HCT116 (cell line): ENCODE measurements at regions not wholly inside any gene's neighbourhood (a gene's known extent, or its start where the extent isn't known, plus 50 kb on each side); places are given as distances from the start of the nearest gene placed in this dataset.

Source experiments
- ATAC-seq: fragments of 200-7000 bp; cut with Tn5 transposase; 2 replicates; pipeline ENCODE4 v1.9.1; 2020; ENCODE audit warnings: mild to moderate bottlenecking, moderate library complexity
- BruUV-seq: library from RNA; stranded (reverse); fragments of 400-500 nt; replicated peaks from 2 replicates; lab custom pipeline; 2021; lab: Mats Ljungman, UMichigan
- CTCF ChIA-PET: fragments of 300-600 bp; sonication (Branson Sonifier 250); formaldehyde crosslinking; loops from one replicate; lab custom pipeline; 2021; ENCODE audit warnings: antibody characterized with exemption; lab: Charles Lee
- POLR2A ChIA-PET: fragments of 300-600, 350-600 bp; sonication (Branson Sonifier 250); formaldehyde crosslinking; loops from one replicate; lab custom pipeline; 2021; ENCODE audit warnings: antibody characterized with exemption; lab: Charles Lee
- RAD21 ChIA-PET, 2 experiments: fragments of 300-600 bp; sonication (Branson Sonifier 250); formaldehyde crosslinking; loops; one replicate each; lab custom pipeline; 2023; ENCODE audit warnings: low total read pairs in 2 of 2; ENCODE audit not compliant: uncharacterized antibody in 2 of 2, unreplicated experiment in 2 of 2, low non-redundant PET in 1 of 2; lab: Charles Lee
- DNase-seq: peaks from one replicate; pipeline ENCODE4 v3.0.0-alpha.2; 2010; ENCODE audit warnings: low read depth, low spot score
- H2AFZ ChIP-seq: fragments of 200-600 bp; shearing (Covaris generic), sonication (generic); 2 replicates; pipeline ENCODE4 v1.6.1; 2017; ENCODE audit warnings: low read depth, mixed run types, mixed read lengths, antibody characterized with exemption, low read length; ENCODE audit not compliant: poor library complexity, severe bottlenecking
- H3K27ac ChIP-seq: 2 replicates; pipeline ENCODE4 v1.5.1; 2012; ENCODE audit warnings: low read depth, low read length
- H3K27me3 ChIP-seq: fragments of 200-600 bp; sonication (generic); 2 replicates; pipeline ENCODE4 v1.6.1; 2016; ENCODE audit warnings: mixed run types, low read length, mixed read lengths; ENCODE audit not compliant: insufficient read depth
- H3K36me3 ChIP-seq, 2 experiments: fragments of 200-500 bp in 1 of 2; fragments of 200-600 bp in 1 of 2; sonication (Bioruptor generic) in 1 of 2; sonication (generic) in 1 of 2; 2 replicates each; pipeline versions ENCODE4 v1.5.1 to v1.6.1; 2014 to 2016; ENCODE audit warnings: low read length in 2 of 2, inconsistent platforms in 1 of 2, mixed read lengths in 1 of 2, mixed run types in 1 of 2; ENCODE audit not compliant: insufficient read depth in 2 of 2, control insufficient read depth in 1 of 2
- H3K4me1 ChIP-seq, 2 experiments: fragments of 200-600 bp in 1 of 2; sonication (generic) in 1 of 2; 2 replicates each; pipeline versions ENCODE4 v1.5.1 to v1.6.1; 2012 to 2017; ENCODE audit warnings: low read length in 2 of 2, inconsistent platforms in 1 of 2, mild to moderate bottlenecking in 1 of 2, mixed read lengths in 1 of 2, mixed run types in 1 of 2, moderate library complexity in 1 of 2; ENCODE audit not compliant: insufficient read depth in 2 of 2, control insufficient read depth in 1 of 2
- H3K4me2 ChIP-seq: fragments of 200-600 bp; sonication (generic); 2 replicates; pipeline ENCODE4 v1.6.1; 2017; ENCODE audit warnings: mixed run types, low read length, mixed read lengths
- H3K4me3 ChIP-seq, 2 experiments: fragments of 200-600 bp in 1 of 2; sonication (generic) in 1 of 2; replicated peaks in 1 of 2; 2 replicates each; pipeline ENCODE4 v1.5.1; 2011 to 2016; ENCODE audit warnings: low read length in 2 of 2, control low read depth in 1 of 2, low read depth in 1 of 2, mild to moderate bottlenecking in 1 of 2, mixed read lengths in 1 of 2, mixed run types in 1 of 2
- H3K79me2 ChIP-seq: fragments of 200-600 bp; sonication (generic); 2 replicates; pipeline ENCODE4 v1.6.1; 2017; ENCODE audit warnings: mild to moderate bottlenecking, mixed run types, low read length, moderate library complexity, mixed read lengths; ENCODE audit not compliant: insufficient read depth
- H3K9ac ChIP-seq: fragments of 200-600 bp; sonication (generic); 2 replicates; pipeline ENCODE4 v1.6.1; 2016; ENCODE audit warnings: low read length, mixed read lengths
- H3K9me2 ChIP-seq: fragments of 200-600 bp; sonication (generic), shearing (Covaris generic); 2 replicates; pipeline ENCODE4 v1.6.1; 2017; ENCODE audit warnings: mixed run types, mild to moderate bottlenecking, moderate library complexity; ENCODE audit not compliant: insufficient read depth
- H3K9me3 ChIP-seq, 2 experiments: fragments of 200-500 bp in 1 of 2; fragments of 200-600 bp in 1 of 2; sonication (Bioruptor generic) in 1 of 2; sonication (generic) in 1 of 2; 2 replicates each; pipeline ENCODE4 v1.6.1; 2014 to 2017; ENCODE audit warnings: low read length in 2 of 2, mixed read lengths in 2 of 2, inconsistent platforms in 1 of 2, low read depth in 1 of 2, mild to moderate bottlenecking in 1 of 2, mixed run types in 1 of 2, moderate library complexity in 1 of 2; ENCODE audit not compliant: control insufficient read depth in 1 of 2, insufficient read depth in 1 of 2
- H4K20me1 ChIP-seq: fragments of 200-600 bp; sonication (generic), shearing (Covaris generic); 2 replicates; pipeline ENCODE4 v1.6.1; 2017; ENCODE audit warnings: mixed run types, mild to moderate bottlenecking, moderate library complexity; ENCODE audit not compliant: insufficient read depth
- ATF3 ChIP-seq: IDR thresholded peaks from 2 replicates; pipeline ENCODE4 v1.6.1; 2012
- CBX3 ChIP-seq: IDR thresholded peaks from 2 replicates; pipeline ENCODE4 v1.6.1; 2012; ENCODE audit warnings: low read depth
- EGR1 ChIP-seq: IDR thresholded peaks from 2 replicates; pipeline ENCODE4 v1.6.1; 2012; ENCODE audit warnings: low read depth
- ELF1 ChIP-seq: IDR thresholded peaks from 2 replicates; pipeline ENCODE4 v1.6.1; 2012; ENCODE audit warnings: low read depth, borderline replicate concordance
- EZH2 ChIP-seq: fragments of 200-600 bp; sonication (generic); IDR thresholded peaks from 2 replicates; pipeline ENCODE4 v1.6.1; 2017; ENCODE audit warnings: antibody characterized with exemption, mixed run types
- EZH2phosphoT487 ChIP-seq: fragments of 200-600 bp; IDR thresholded peaks from 2 replicates; pipeline ENCODE4 v1.6.1; 2018; ENCODE audit warnings: antibody characterized with exemption, borderline replicate concordance
- FOSL1 ChIP-seq: IDR thresholded peaks from 2 replicates; pipeline ENCODE4 v1.6.1; 2012; ENCODE audit warnings: low read depth
- MAX ChIP-seq: IDR thresholded peaks from 2 replicates; pipeline ENCODE4 v1.6.1; 2012
- POLR2A ChIP-seq: IDR thresholded peaks from 2 replicates; pipeline ENCODE4 v1.7.0; 2011; ENCODE audit warnings: borderline replicate concordance; ENCODE audit not compliant: insufficient read depth, insufficient read length; ENCODE audit errors: extremely low read depth
- POLR2AphosphoS5 ChIP-seq: IDR thresholded peaks from 2 replicates; pipeline ENCODE4 v1.6.1; 2011; ENCODE audit warnings: mild to moderate bottlenecking, low read depth, low read length, moderate library complexity
- SIN3A ChIP-seq: IDR thresholded peaks from 2 replicates; pipeline ENCODE4 v1.6.1; 2012; ENCODE audit warnings: low read depth
- SP1 ChIP-seq: IDR thresholded peaks from 2 replicates; pipeline ENCODE4 v1.6.1; 2012; ENCODE audit warnings: low read depth
- SRF ChIP-seq: IDR thresholded peaks from 2 replicates; pipeline ENCODE4 v1.6.1; 2012; ENCODE audit warnings: low read depth
- YY1 ChIP-seq: IDR thresholded peaks from 2 replicates; pipeline ENCODE4 v1.6.1; 2011; ENCODE audit warnings: low read length, low read depth, moderate library complexity, mild to moderate bottlenecking; ENCODE audit not compliant: insufficient replicate concordance; ENCODE audit errors: extremely low read depth
- ZBTB33 ChIP-seq: IDR thresholded peaks from 2 replicates; pipeline ENCODE4 v1.6.1; 2011; ENCODE audit warnings: mild to moderate bottlenecking, low read length, moderate library complexity; ENCODE audit not compliant: insufficient replicate concordance; ENCODE audit errors: extremely low read depth
- ZFX ChIP-seq: fragments of 450-650 bp; IDR thresholded peaks from 2 replicates; pipeline ENCODE4 v1.6.1; 2017
- ZNF274 ChIP-seq: fragments of 200-500 bp; sonication (Bioruptor generic); IDR thresholded peaks from 2 replicates; pipeline ENCODE4 v1.6.1; 2014; ENCODE audit warnings: mild to moderate bottlenecking, low read depth, low read length, inconsistent platforms
- intact Hi-C: fragments of 100-400 bp; cut with micrococcal nuclease; formaldehyde crosslinking; loops from 2 replicates; pipeline ENCODE4 v1.10.0; 2022

- ATAC-seq (no peak), DNase-seq (no peak)
- ChIA-PET CTCF (no interaction called here), POLR2A (no interaction called here), RAD21 (no interaction called here)
- Histone ChIP-seq H3K27me3 (peaks cover 47% of the 10 kb centered on the region), H3K9me2 (no peaks in the 10 kb centered on the region), H4K20me1 (no peaks in the 10 kb centered on the region), H3K9me3 (no peaks in the 10 kb centered on the region), H3K9ac (no peak overlapping the region), H3K4me3 (no peak overlapping the region), H3K4me2 (no peak overlapping the region), H2AFZ (no peak overlapping the region), H3K36me3 (no peaks in the 10 kb centered on the region), H3K27ac (no peak overlapping the region), H3K4me1 (no peaks in the 10 kb centered on the region), H3K79me2 (no peaks in the 10 kb centered on the region)
- no peak for TF ChIP-seq ZFX
- TF ChIP-seq EZH2 = 0 out of 2 replicates have a peak, but pooled peaks have one; percentile 32
- TF ChIP-seq EZH2phosphoT487 = no peak
- no peak for TF ChIP-seq SP1
- no peak for TF ChIP-seq ZBTB33
- no peak for TF ChIP-seq ZNF274
- BruUV-seq = no TSS peak
- intact Hi-C loops = no loop called here
These were observed 387.2 kb downstream of the NPIPA8 start for GRCh38 chr16:17949141-17949981.

- DNase-seq (no peak), ATAC-seq (no peak)
- H3K4me3 ChIP-seq = no peak overlapping the region
- no peak overlapping the region for H2AFZ ChIP-seq
- CTCF ChIA-PET = interaction anchor here (1.0 kb wide), 1 partner anchor 26 kb away, joined by 4 read pairs; no protein-coding TSS in a partner anchor
- RAD21 ChIA-PET = no interaction called here
- H3K9me3 ChIP-seq = no peaks in the 10 kb centered on the region
- POLR2A ChIA-PET = no interaction called here
- no peaks in the 10 kb centered on the region for H3K36me3 ChIP-seq
- peaks cover 41% of the 10 kb centered on the region for H3K27me3 ChIP-seq
- BruUV-seq = no TSS peak
- no peak overlapping the region for H3K9ac ChIP-seq
- no peaks in the 10 kb centered on the region for H3K9me2 ChIP-seq
- H4K20me1 ChIP-seq = no peaks in the 10 kb centered on the region
- H3K4me1 ChIP-seq = no peaks in the 10 kb centered on the region
- H3K79me2 ChIP-seq = no peaks in the 10 kb centered on the region
- H3K27ac ChIP-seq = no peak overlapping the region
- intact Hi-C loops = no loop called here
- no peak overlapping the region for H3K4me2 ChIP-seq
- no peak for TF ChIP-seq MAX
- TF ChIP-seq ATF3 = no peak
- TF ChIP-seq ZNF274 = no peak
- no peak for TF ChIP-seq EGR1
- TF ChIP-seq SRF = no peak
- TF ChIP-seq SP1 = no peak
- TF ChIP-seq SIN3A = no peak
- no peak for TF ChIP-seq CBX3
- no peak for TF ChIP-seq ZFX
- no peak for TF ChIP-seq POLR2AphosphoS5
- TF ChIP-seq POLR2A = no peak
- no peak for TF ChIP-seq EZH2phosphoT487
- no peak for TF ChIP-seq FOSL1
- TF ChIP-seq ELF1 = no peak
- no peak for TF ChIP-seq YY1
These were observed 388.9 kb downstream of the NPIPA8 start for GRCh38 chr16:17947637-17948036.
